Breast epithelium (tissue), 4 donors: ENCODE measurements at regions not wholly inside any gene's neighbourhood (a gene's known extent, or its start where the extent isn't known, plus 50 kb on each side); places are given as distances from the start of the nearest gene placed in this dataset.

Source experiments
- DNase-seq, 2 donors: peaks; one replicate each; pipeline ENCODE4 v3.0.0-alpha.2; 2019; ENCODE audit warnings: low spot score in 2 of 2
- H3K27ac ChIP-seq, 2 donors: fragments of 200-600 bp; sonication (generic) in 1 of 2; one replicate each; pipeline ENCODE4 v1.5.1; 2016 to 2019; ENCODE audit warnings: mild to moderate bottlenecking in 1 of 2
- H3K27me3 ChIP-seq, 2 donors: fragments of 200-600 bp; sonication (generic) in 1 of 2; one replicate each; pipeline versions ENCODE4 v1.5.1 to v1.6.0; 2017 to 2019; ENCODE audit warnings: control low read depth in 1 of 2, mild to moderate bottlenecking in 1 of 2
- H3K36me3 ChIP-seq: fragments of 200-600 bp; one replicate; pipeline ENCODE4 v1.5.1; 2019
- H3K4me1 ChIP-seq, 2 donors: fragments of 200-600 bp; sonication (generic); one replicate each; pipeline ENCODE4 v1.5.1; 2016 to 2019; ENCODE audit warnings: control low read depth in 1 of 2
- H3K4me3 ChIP-seq, 3 donors: fragments of 200-600 bp; sonication (generic); 1 replicate in 2 of 3; 2 replicates in 1 of 3; pipeline ENCODE4 v1.5.1; 2016 to 2019; ENCODE audit warnings: mild to moderate bottlenecking in 3 of 3, moderate library complexity in 2 of 3
- H3K9me3 ChIP-seq, 2 donors: fragments of 200-600 bp; sonication (generic) in 1 of 2; one replicate each; pipeline ENCODE4 v1.5.1; 2016 to 2019; ENCODE audit warnings: control low read depth in 1 of 2
- CTCF ChIP-seq, 3 donors: fragments of 450-650 bp; IDR thresholded peaks; one replicate each; pipeline ENCODE4 v1.5.1; 2016 to 2017; ENCODE audit warnings: antibody characterized with exemption in 3 of 3, mild to moderate bottlenecking in 3 of 3, moderate library complexity in 3 of 3
- POLR2A ChIP-seq: fragments of 450-650 bp; IDR thresholded peaks from one replicate; pipeline ENCODE4 v1.6.1; 2016; ENCODE audit warnings: antibody characterized with exemption, mild to moderate bottlenecking, moderate library complexity
- POLR2AphosphoS5 ChIP-seq, 3 donors: sonication (generic); formaldehyde crosslinking; IDR thresholded peaks; one replicate each; pipeline ENCODE4 v1.6.1; 2017; ENCODE audit warnings: antibody characterized with exemption in 3 of 3
- intact Hi-C: fragments of 100-400 bp; cut with DNase I; formaldehyde crosslinking; loops from one replicate; pipeline ENCODE4 v1.15.1; 2023; ENCODE audit warnings: low total_unique reads

- Histone ChIP-seq H3K4me3 (no peak overlapping the region), H3K9me3 (no peaks in the 10 kb centered on the region), H3K36me3 (no peaks in the 10 kb centered on the region), H3K27ac (no peak overlapping the region), H3K27me3 (no peaks in the 10 kb centered on the region), H3K4me1 (no peaks in the 10 kb centered on the region)
- intact Hi-C loops = no loop called here
- DNase-seq = no peak
- TF ChIP-seq POLR2A (no peak), POLR2AphosphoS5 (IDR thresholded peaks at IDR 0.05) (no peak), CTCF (IDR thresholded peaks at IDR 0.05) (no peak)
Observed at GRCh38 chr3:151564261-151564660, 103.4 kb upstream of the IGSF10 start.

DNA sequence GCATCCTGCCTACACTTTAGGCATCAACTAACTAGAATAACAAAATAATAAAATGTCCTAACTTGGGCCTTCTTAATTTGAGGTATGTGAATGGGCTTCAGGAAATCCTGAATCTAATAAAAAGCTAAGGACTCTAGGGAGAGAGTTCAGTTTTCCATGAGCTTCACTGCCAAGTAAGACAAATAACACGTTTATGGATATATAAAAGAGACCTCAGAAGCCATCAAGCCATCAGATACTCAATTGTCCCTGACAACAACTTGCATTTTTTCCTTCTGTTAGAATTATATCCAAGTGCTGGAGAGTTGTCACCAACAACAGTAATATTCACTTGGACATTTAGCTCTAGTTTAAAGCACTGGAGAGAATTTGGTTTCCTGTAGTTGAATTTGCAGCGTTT lies 102.4 kb upstream of the IGSF10 start:
- Histone ChIP-seq H3K9me3 (no peaks in the 10 kb centered on the region), H3K27ac (peak overlapping the region in 1 of 2 donors; percentile 53), H3K27me3 (no peaks in the 10 kb centered on the region), H3K36me3 (no peaks in the 10 kb centered on the region), H3K4me3 (no peak overlapping the region), H3K4me1 (no peaks in the 10 kb centered on the region)
- intact Hi-C loops = no loop called here
- TF ChIP-seq POLR2A (no peak), CTCF (IDR thresholded peaks at IDR 0.05) (no peak), POLR2AphosphoS5 (IDR thresholded peaks at IDR 0.05) (no peak)
- DNase-seq = no peak

- H3K4me3 ChIP-seq = no peak overlapping the region
- no peak for DNase-seq
- peak overlapping the region in 1 of 2 donors; percentile 53 for H3K27ac ChIP-seq
- no peak for TF ChIP-seq POLR2AphosphoS5 (IDR thresholded peaks at IDR 0.05)
- TF ChIP-seq POLR2A = no peak
- TF ChIP-seq CTCF (IDR thresholded peaks at IDR 0.05) = no peak
- intact Hi-C loops = no loop called here
- no peaks in the 10 kb centered on the region for H3K27me3 ChIP-seq
- H3K4me1 ChIP-seq = no peaks in the 10 kb centered on the region
- no peaks in the 10 kb centered on the region for H3K9me3 ChIP-seq
- no peaks in the 10 kb centered on the region for H3K36me3 ChIP-seq
Observed at GRCh38 chr3:151562891-151563290, 102.0 kb upstream of the IGSF10 start.

GRCh38 chr3:151561878-151562277 lies 101.0 kb upstream of the IGSF10 start:
- no peak for DNase-seq
- no peaks in the 10 kb centered on the region for H3K27me3 ChIP-seq
- H3K4me3 ChIP-seq = no peak overlapping the region
- no peaks in the 10 kb centered on the region for H3K9me3 ChIP-seq
- no peak for TF ChIP-seq CTCF (IDR thresholded peaks at IDR 0.05)
- intact Hi-C loops = no loop called here
- no peaks in the 10 kb centered on the region for H3K4me1 ChIP-seq
- peak overlapping the region in 1 of 2 donors; percentile 39 for H3K27ac ChIP-seq
- H3K36me3 ChIP-seq = no peaks in the 10 kb centered on the region

DNA sequence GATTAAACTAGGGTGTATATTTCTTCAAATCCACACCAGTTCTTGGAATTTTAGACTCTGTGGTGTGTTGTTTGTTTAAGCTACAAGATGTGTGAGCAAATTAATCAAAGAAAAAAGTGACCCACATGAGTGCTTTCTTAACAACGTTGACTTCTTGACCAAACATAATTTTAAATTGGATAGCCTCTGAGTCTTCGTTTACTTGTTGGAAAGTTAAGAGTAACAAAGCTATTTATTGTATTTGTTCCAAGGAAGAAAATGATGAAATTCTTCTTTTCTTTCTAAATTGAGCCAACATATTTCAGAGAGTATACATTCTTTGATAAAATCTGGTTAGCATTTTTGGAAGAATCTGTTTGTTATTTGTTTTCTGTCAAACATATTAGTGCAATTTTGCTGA lies 99.9 kb upstream of the IGSF10 start:
- TF ChIP-seq CTCF (IDR thresholded peaks at IDR 0.05) = no peak
- no peak for TF ChIP-seq POLR2AphosphoS5 (IDR thresholded peaks at IDR 0.05)
- no peak for TF ChIP-seq POLR2A
- intact Hi-C loops = no loop called here
- Histone ChIP-seq H3K4me3 (no peak overlapping the region), H3K27me3 (no peaks in the 10 kb centered on the region), H3K9me3 (no peaks in the 10 kb centered on the region), H3K36me3 (no peaks in the 10 kb centered on the region), H3K4me1 (no peaks in the 10 kb centered on the region), H3K27ac (no peak overlapping the region)
- DNase-seq = no peak
